ENCODE measurements at regions not wholly inside any gene's neighbourhood (a gene's known extent, or its start where the extent isn't known, plus 50 kb on each side); places are given as distances from the start of the nearest gene placed in this dataset.
"Not testable (repeated sequence)": the region's sequence is repeated elsewhere in the genome, so short reads cannot be mapped to it uniquely, and the experiment has no call there.

GRCh38 chr17:62137013-62137733 lies 72.1 kb upstream of the MED13 start:
- 95 to 98% methylated on average over 40 of the region's 40 CpGs for WGBS, 2 experiments (ENCODE audit: insufficient coverage in 2 of 2)
- not testable (repeated sequence) for H3K36me3 ChIP-seq (ENCODE audit: control insufficient read depth, insufficient read depth, low read length); H3K4me1 ChIP-seq (ENCODE audit: control insufficient read depth, insufficient read depth, low read length, poor library complexity, severe bottlenecking)

GRCh38 chr17:62135742-62136141 lies 70.7 kb upstream of the MED13 start:
- no peaks in the 10 kb centered on the region for H3K36me3 ChIP-seq (ENCODE audit: control insufficient read depth, insufficient read depth, low read length)
- no peaks in the 10 kb centered on the region for H3K4me1 ChIP-seq (ENCODE audit: control insufficient read depth, insufficient read depth, low read length, poor library complexity, severe bottlenecking)
- H3K9me3 ChIP-seq (ENCODE audit: control insufficient read depth, low read length) = no peaks in the 10 kb centered on the region
- H3K4me3 ChIP-seq (ENCODE audit: extremely low read depth, insufficient read depth, low read length, poor library complexity, severe bottlenecking) = no peak overlapping the region
- H3K27ac ChIP-seq (ENCODE audit: low read depth, low read length, severe bottlenecking) = no peak overlapping the region
- 88 to 100% methylated on average over 1 of the region's 1 CpG for WGBS, 2 experiments (ENCODE audit: insufficient coverage in 2 of 2)

More at GRCh38 chr17:62137013-62137733, 72.1 kb upstream of the MED13 start:
- H3K9me3 ChIP-seq (ENCODE audit: control insufficient read depth, low read length); H3K4me3 ChIP-seq (ENCODE audit: extremely low read depth, insufficient read depth, low read length, poor library complexity, severe bottlenecking); H3K27ac ChIP-seq (ENCODE audit: low read depth, low read length, severe bottlenecking): not testable (repeated sequence)

GRCh38 chr17:62135096-62135495 lies 70.0 kb upstream of the MED13 start:
- not testable (repeated sequence) for H3K9me3 ChIP-seq (ENCODE audit: control insufficient read depth, low read length); H3K4me1 ChIP-seq (ENCODE audit: control insufficient read depth, insufficient read depth, low read length, poor library complexity, severe bottlenecking); H3K36me3 ChIP-seq (ENCODE audit: control insufficient read depth, insufficient read depth, low read length); H3K4me3 ChIP-seq (ENCODE audit: extremely low read depth, insufficient read depth, low read length, poor library complexity, severe bottlenecking)
- WGBS, 2 experiments (ENCODE audit: insufficient coverage in 2 of 2) = 83 to 86% methylated on average over 1 of the region's 2 CpGs
- peak overlapping the region; percentile 46 for H3K27ac ChIP-seq (ENCODE audit: low read depth, low read length, severe bottlenecking)

- no peaks in the 10 kb centered on the region for H3K4me1 ChIP-seq (ENCODE audit: control insufficient read depth, insufficient read depth, low read length, poor library complexity, severe bottlenecking)
- no peaks in the 10 kb centered on the region for H3K36me3 ChIP-seq (ENCODE audit: control insufficient read depth, insufficient read depth, low read length)
- H3K4me3 ChIP-seq (ENCODE audit: extremely low read depth, insufficient read depth, low read length, poor library complexity, severe bottlenecking) = no peak overlapping the region
- 90 to 100% methylated on average over 1 to 4 of the region's 4 CpGs for WGBS, 2 experiments (ENCODE audit: insufficient coverage in 2 of 2)
- no peaks in the 10 kb centered on the region for H3K9me3 ChIP-seq (ENCODE audit: control insufficient read depth, low read length)
- H3K27ac ChIP-seq (ENCODE audit: low read depth, low read length, severe bottlenecking) = peak overlapping the region; percentile 46
Observed at GRCh38 chr17:62134397-62134796, 69.3 kb upstream of the MED13 start.

GRCh38 chr17:62131271-62131670 lies 66.2 kb upstream of the MED13 start:
- not testable (repeated sequence) for H3K27ac ChIP-seq (ENCODE audit: low read depth, low read length, severe bottlenecking); H3K9me3 ChIP-seq (ENCODE audit: control insufficient read depth, low read length); H3K4me1 ChIP-seq (ENCODE audit: control insufficient read depth, insufficient read depth, low read length, poor library complexity, severe bottlenecking); H3K4me3 ChIP-seq (ENCODE audit: extremely low read depth, insufficient read depth, low read length, poor library complexity, severe bottlenecking); H3K36me3 ChIP-seq (ENCODE audit: control insufficient read depth, insufficient read depth, low read length)
- WGBS, 2 experiments (ENCODE audit: insufficient coverage in 2 of 2) = 80 to 91% methylated on average over 1 to 6 of the region's 6 CpGs

GRCh38 chr17:62130739-62131138 lies 65.7 kb upstream of the MED13 start:
- 100% methylated on average over 1 of the region's 1 CpG; no CpG with 5 or more reads in 1 of the 2 experiments for WGBS, 2 experiments (ENCODE audit: insufficient coverage in 2 of 2)

GRCh38 chr17:62126292-62126691 lies 61.2 kb upstream of the MED13 start:
- 93 to 100% methylated on average over 2 of the region's 3 CpGs for WGBS, 2 experiments (ENCODE audit: insufficient coverage in 2 of 2)
- Histone ChIP-seq H3K27ac (ENCODE audit: low read depth, low read length, severe bottlenecking) (no peak overlapping the region), H3K9me3 (ENCODE audit: control insufficient read depth, low read length) (no peaks in the 10 kb centered on the region), H3K4me1 (ENCODE audit: control insufficient read depth, insufficient read depth, low read length, poor library complexity, severe bottlenecking) (peaks cover 2% of the 10 kb centered on the region), H3K36me3 (ENCODE audit: control insufficient read depth, insufficient read depth, low read length) (no peaks in the 10 kb centered on the region), H3K4me3 (ENCODE audit: extremely low read depth, insufficient read depth, low read length, poor library complexity, severe bottlenecking) (no peak overlapping the region)

More at GRCh38 chr17:62130739-62131138, 65.7 kb upstream of the MED13 start:
- no peak overlapping the region for H3K4me3 ChIP-seq (ENCODE audit: extremely low read depth, insufficient read depth, low read length, poor library complexity, severe bottlenecking)
- H3K9me3 ChIP-seq (ENCODE audit: control insufficient read depth, low read length) = no peaks in the 10 kb centered on the region
- no peak overlapping the region for H3K27ac ChIP-seq (ENCODE audit: low read depth, low read length, severe bottlenecking)
- H3K36me3 ChIP-seq (ENCODE audit: control insufficient read depth, insufficient read depth, low read length) = no peaks in the 10 kb centered on the region
- no peaks in the 10 kb centered on the region for H3K4me1 ChIP-seq (ENCODE audit: control insufficient read depth, insufficient read depth, low read length, poor library complexity, severe bottlenecking)

- H3K36me3 ChIP-seq (ENCODE audit: control insufficient read depth, insufficient read depth, low read length) = no peaks in the 10 kb centered on the region
- no peaks in the 10 kb centered on the region for H3K9me3 ChIP-seq (ENCODE audit: control insufficient read depth, low read length)
- no peak overlapping the region for H3K4me3 ChIP-seq (ENCODE audit: extremely low read depth, insufficient read depth, low read length, poor library complexity, severe bottlenecking)
- 75 to 100% methylated on average over 3 to 5 of the region's 5 CpGs for WGBS, 2 experiments (ENCODE audit: insufficient coverage in 2 of 2)
- H3K27ac ChIP-seq (ENCODE audit: low read depth, low read length, severe bottlenecking) = no peak overlapping the region
- peaks cover 6% of the 10 kb centered on the region for H3K4me1 ChIP-seq (ENCODE audit: control insufficient read depth, insufficient read depth, low read length, poor library complexity, severe bottlenecking)
Observed at GRCh38 chr17:62125307-62125706, 60.2 kb upstream of the MED13 start.

GRCh38 chr17:62121025-62121730 lies 56.1 kb upstream of the MED13 start:
- WGBS, 2 experiments (ENCODE audit: insufficient coverage in 2 of 2) = 72 to 86% methylated on average over 1 to 2 of the region's 4 CpGs

GRCh38 chr17:62119373-62119772 lies 54.3 kb upstream of the MED13 start:
- no peaks in the 10 kb centered on the region for H3K9me3 ChIP-seq (ENCODE audit: control insufficient read depth, low read length)
- no peak overlapping the region for H3K27ac ChIP-seq (ENCODE audit: low read depth, low read length, severe bottlenecking)
- H3K36me3 ChIP-seq (ENCODE audit: control insufficient read depth, insufficient read depth, low read length) = no peaks in the 10 kb centered on the region
- WGBS, 2 experiments (ENCODE audit: insufficient coverage in 2 of 2) = 93% methylated on average over 2 of the region's 2 CpGs; no CpG with 5 or more reads in 1 of the 2 experiments
- H3K4me3 ChIP-seq (ENCODE audit: extremely low read depth, insufficient read depth, low read length, poor library complexity, severe bottlenecking) = no peak overlapping the region
- peaks cover 6% of the 10 kb centered on the region for H3K4me1 ChIP-seq (ENCODE audit: control insufficient read depth, insufficient read depth, low read length, poor library complexity, severe bottlenecking)

More at GRCh38 chr17:62121025-62121730, 56.1 kb upstream of the MED13 start:
- Histone ChIP-seq H3K27ac (ENCODE audit: low read depth, low read length, severe bottlenecking) (no peak overlapping the region), H3K4me3 (ENCODE audit: extremely low read depth, insufficient read depth, low read length, poor library complexity, severe bottlenecking) (no peak overlapping the region), H3K9me3 (ENCODE audit: control insufficient read depth, low read length) (no peaks in the 10 kb centered on the region), H3K36me3 (ENCODE audit: control insufficient read depth, insufficient read depth, low read length) (no peaks in the 10 kb centered on the region), H3K4me1 (ENCODE audit: control insufficient read depth, insufficient read depth, low read length, poor library complexity, severe bottlenecking) (peaks cover 6% of the 10 kb centered on the region)

Measured in mesodermal cell (in vitro differentiated cells).